ENCODE measurements at regions not wholly inside any gene's neighbourhood (a gene's known extent, or its start where the extent isn't known, plus 50 kb on each side); places are given as distances from the start of the nearest gene placed in this dataset.

DNA sequence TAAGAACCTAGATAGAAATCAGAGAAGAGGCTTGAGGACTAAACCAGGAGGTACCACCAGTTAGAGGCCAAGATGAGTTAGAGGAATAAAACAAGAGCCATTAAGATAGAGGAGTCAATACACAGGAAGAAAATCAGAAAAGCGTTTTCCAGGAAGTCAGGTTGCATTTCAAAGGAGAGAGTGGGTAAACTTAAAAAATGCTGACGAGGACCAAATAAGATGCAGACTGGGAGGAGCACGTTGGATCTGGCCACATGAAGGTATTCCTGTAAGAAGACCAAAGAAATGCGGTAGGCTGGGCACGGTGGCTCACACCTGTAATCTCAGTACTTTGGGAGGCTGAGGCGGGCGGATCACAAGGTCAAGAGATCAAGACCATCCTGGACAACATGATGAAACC, 533.1 kb upstream of the TENM3 start:
- no peak for DNase-seq (ENCODE audit: low read depth)
- TF ChIP-seq, protein P1, sequence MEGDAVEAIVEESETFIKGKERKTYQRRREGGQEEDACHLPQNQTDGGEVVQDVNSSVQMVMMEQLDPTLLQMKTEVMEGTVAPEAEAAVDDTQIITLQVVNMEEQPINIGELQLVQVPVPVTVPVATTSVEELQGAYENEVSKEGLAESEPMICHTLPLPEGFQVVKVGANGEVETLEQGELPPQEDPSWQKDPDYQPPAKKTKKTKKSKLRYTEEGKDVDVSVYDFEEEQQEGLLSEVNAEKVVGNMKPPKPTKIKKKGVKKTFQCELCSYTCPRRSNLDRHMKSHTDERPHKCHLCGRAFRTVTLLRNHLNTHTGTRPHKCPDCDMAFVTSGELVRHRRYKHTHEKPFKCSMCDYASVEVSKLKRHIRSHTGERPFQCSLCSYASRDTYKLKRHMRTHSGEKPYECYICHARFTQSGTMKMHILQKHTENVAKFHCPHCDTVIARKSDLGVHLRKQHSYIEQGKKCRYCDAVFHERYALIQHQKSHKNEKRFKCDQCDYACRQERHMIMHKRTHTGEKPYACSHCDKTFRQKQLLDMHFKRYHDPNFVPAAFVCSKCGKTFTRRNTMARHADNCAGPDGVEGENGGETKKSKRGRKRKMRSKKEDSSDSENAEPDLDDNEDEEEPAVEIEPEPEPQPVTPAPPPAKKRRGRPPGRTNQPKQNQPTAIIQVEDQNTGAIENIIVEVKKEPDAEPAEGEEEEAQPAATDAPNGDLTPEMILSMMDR (IDR thresholded peaks at IDR 0.05; ENCODE audit: insufficient read depth, low read length): no peak

DNA sequence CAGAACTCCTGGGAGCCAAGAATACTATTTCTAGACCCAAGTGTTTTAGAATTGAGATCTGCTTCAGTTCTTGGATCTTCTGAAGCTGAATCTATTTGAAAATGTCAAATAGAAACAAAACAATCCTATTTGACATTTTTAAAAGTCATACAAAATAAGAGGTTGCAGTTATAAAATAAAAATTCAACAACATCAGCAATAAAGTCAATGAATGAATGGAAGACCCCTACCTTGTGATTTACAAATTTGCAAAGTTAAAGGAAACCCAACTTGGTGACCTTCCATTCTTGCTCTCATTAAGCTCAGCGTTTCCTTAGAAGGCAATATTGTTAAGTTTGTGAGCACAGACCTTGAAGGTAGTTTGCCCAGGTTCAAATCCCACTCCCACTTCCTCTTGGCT, 531.8 kb upstream of the TENM3 start:
- no peak overlapping the region for H3K4me3 ChIP-seq (ENCODE audit: low read depth, low read length)
- TF ChIP-seq, protein P1 (IDR thresholded peaks at IDR 0.05; ENCODE audit: insufficient read depth, low read length): no peak
- DNase-seq (ENCODE audit: low read depth): no peak

More for the DNA sequence above, 533.1 kb upstream of the TENM3 start:
- no peak overlapping the region for H3K4me3 ChIP-seq (ENCODE audit: low read depth, low read length)

DNA sequence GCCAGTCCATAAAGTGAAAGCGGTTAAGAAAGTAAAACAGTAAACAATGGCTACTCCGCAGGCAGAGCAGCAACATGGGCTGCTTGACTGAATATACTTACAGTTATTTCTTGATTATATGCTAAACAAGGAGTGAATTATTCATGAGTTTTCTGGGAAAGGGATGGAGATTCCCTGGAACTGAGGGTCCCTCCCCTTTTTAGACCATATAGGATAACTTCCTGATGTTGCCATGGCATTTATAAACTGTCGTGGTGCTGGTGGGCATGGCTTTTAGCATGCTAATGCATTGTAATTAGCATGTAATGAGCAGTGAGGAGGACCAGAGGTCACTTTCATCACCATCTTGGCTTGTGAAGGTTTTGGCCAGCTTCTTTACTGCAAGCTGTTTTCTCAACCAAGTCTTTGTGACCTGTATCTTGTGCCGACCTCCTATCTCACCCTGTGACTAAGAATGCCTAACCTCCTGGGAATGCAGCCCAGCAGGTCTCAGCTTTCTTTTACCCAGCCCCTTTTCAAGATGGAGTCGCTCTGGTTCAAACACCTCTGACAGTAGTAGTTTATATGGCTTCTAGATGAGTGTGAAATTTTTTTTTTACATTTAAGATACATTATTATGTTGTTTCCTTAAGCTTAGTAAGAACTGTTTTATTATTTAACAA, 514.8 kb upstream of the TENM3 start:
- TF ChIP-seq, protein P1 (IDR thresholded peaks at IDR 0.05; ENCODE audit: insufficient read depth, low read length): no peak
- no peak for DNase-seq (ENCODE audit: low read depth)
- no peak overlapping the region for H3K4me3 ChIP-seq (ENCODE audit: low read depth, low read length)

DNA sequence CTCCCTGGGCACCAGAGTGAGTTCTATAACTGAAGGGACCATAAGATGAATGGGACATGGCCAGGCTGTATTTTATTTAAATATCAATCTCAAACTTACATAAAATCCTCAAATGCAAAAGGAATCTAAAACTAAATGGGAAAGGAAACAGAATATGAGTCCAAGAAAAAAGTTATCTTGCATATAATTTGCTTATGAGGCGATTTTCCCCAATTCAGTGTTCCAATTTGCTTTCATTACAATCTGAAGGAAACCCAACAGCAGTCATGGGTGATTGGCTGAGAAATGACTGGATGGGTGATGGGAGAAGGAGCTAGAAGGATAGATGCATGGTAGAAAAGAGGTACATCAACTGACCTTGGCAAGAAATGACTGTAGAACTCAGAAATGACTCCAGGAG, 511.3 kb upstream of the TENM3 start:
- TF ChIP-seq, protein P1 (IDR thresholded peaks at IDR 0.05; ENCODE audit: insufficient read depth, low read length): no peak
- H3K4me3 ChIP-seq (ENCODE audit: low read depth, low read length): no peak overlapping the region
- DNase-seq (ENCODE audit: low read depth): no peak

DNA sequence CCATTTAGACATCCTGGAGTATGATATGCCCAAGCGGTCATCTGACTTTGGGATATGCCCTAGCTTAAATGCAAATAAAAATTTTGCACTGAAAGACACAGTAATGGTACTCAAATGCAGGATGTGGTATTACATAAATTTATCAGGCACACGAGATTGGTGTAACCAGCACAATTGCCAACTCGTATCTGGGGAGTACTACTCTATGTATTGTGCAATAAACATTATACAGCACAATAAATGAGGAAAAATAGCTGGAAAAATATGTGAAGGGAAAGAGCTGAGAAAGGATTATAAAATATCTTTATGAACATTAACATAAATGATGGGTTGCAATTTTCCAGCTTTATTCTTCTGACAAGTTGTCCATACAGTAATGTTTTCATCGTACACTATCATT, 505.5 kb upstream of the TENM3 start:
- TF ChIP-seq, protein P1 (IDR thresholded peaks at IDR 0.05; ENCODE audit: insufficient read depth, low read length): no peak
- no peak overlapping the region for H3K4me3 ChIP-seq (ENCODE audit: low read depth, low read length)
- DNase-seq (ENCODE audit: low read depth): no peak

DNA sequence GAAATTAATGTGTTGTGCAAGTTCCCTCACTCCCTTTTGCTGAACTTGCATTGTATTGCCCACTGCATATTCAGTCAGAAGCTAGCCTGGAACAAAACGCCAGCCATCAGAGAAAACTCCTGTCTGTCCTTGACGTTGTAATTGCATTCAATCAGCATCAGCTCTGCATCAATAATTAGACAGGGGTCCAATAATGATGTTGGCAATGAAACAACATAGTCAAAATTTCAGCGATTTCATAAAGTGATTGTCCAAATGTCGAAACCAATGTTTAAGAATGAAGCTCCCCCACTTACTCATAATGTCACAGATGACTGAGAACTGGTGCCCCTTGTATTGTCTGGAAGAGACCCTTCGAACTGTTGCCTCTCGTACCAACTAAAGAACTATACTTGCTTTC, 504.2 kb upstream of the TENM3 start:
- H3K4me3 ChIP-seq (ENCODE audit: low read depth, low read length): no peak overlapping the region
- TF ChIP-seq, protein P1 (IDR thresholded peaks at IDR 0.05; ENCODE audit: insufficient read depth, low read length): no peak
- no peak for DNase-seq (ENCODE audit: low read depth)

DNA sequence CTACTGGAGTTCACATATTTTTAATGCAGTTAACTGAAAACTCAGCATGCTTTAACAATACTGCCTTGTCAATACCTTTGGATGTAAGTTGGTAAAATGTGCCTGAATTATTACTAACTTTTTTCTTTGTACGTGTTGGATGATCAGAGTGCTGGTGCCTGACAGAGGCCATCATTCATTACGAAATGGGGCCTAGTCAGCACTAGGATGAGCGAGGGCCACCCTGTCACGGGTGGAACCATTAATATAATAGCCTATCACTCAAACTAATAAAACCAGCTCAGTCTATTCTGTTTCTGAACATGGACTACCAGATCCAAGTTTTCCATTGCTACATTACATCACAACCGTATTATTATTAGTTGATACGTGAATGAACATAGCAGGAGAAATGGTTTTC, 501.7 kb upstream of the TENM3 start:
- no peak for DNase-seq (ENCODE audit: low read depth)
- H3K4me3 ChIP-seq (ENCODE audit: low read depth, low read length): no peak overlapping the region
- TF ChIP-seq, protein P1 (IDR thresholded peaks at IDR 0.05; ENCODE audit: insufficient read depth, low read length): no peak
